Activated CD4-positive, alpha-beta memory T cell treated with anti-CD3 and anti-CD28 coated beads for 36 hours (primary cell): ENCODE measurements at regions not wholly inside any gene's neighbourhood (a gene's known extent, or its start where the extent isn't known, plus 50 kb on each side); places are given as distances from the start of the nearest gene placed in this dataset.
"Not testable (repeated sequence)": the region's sequence is repeated elsewhere in the genome, so short reads cannot be mapped to it uniquely, and the experiment has no call there.

Experiments
- CTCF ChIA-PET: fragments of 350-600 bp; sonication (Branson Sonifier 250); formaldehyde crosslinking; loops from one replicate; lab custom pipeline; 2021; ENCODE audit warnings: antibody characterized with exemption, inconsistent platforms; lab: Charles Lee
- POLR2A ChIA-PET: fragments of 350-600 bp; sonication (Branson Sonifier 250); formaldehyde crosslinking; loops from one replicate; lab custom pipeline; 2021; ENCODE audit warnings: antibody characterized with exemption; lab: Charles Lee
- DNase-seq: peaks from one replicate; pipeline ENCODE4 v3.0.0-alpha.2; 2020
- H3K27ac Mint-ChIP-seq: one replicate; pipeline ENCODE4 v1.8.0; 2021; ENCODE audit warnings: mixed read lengths
- H3K27me3 Mint-ChIP-seq: one replicate; pipeline ENCODE4 v1.8.0; 2021; ENCODE audit warnings: mixed read lengths
- H3K36me3 Mint-ChIP-seq: one replicate; pipeline ENCODE4 v1.8.0; 2021; ENCODE audit warnings: mixed read lengths
- H3K4me1 Mint-ChIP-seq: one replicate; pipeline ENCODE4 v1.8.0; 2021; ENCODE audit warnings: low read depth, mixed read lengths
- H3K4me3 Mint-ChIP-seq: one replicate; pipeline ENCODE4 v1.8.0; 2021; ENCODE audit warnings: mild to moderate bottlenecking, mixed read lengths
- H3K9me3 Mint-ChIP-seq: one replicate; pipeline ENCODE4 v1.8.0; 2021; ENCODE audit warnings: mixed read lengths
- intact Hi-C: fragments of 100-400 bp; cut with micrococcal nuclease; formaldehyde crosslinking; loops from one replicate; pipeline ENCODE4 v1.15.1; 2023

DNA sequence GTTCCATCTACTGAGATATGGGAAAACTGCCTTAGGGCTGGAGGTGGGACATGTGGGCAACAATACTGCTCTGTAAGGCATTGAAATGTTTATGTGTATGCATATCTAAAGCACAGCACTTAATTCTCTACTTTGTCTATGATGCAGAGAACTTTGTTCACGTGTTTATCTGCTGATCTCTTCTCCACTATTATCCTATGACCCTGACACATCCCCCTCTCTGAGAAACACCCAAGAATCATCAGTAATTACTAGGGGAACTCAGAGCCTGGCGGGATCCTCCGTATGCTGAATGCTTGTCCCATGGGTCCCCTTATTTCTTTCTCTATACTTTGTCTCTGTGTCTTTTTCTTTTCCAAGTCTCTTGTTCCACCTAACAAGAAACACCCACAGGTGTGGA is 63.8 kb downstream of the OR4A15 start:
- H3K36me3 Mint-ChIP-seq, intact Hi-C loops, H3K27me3 Mint-ChIP-seq, H3K4me1 Mint-ChIP-seq, H3K4me3 Mint-ChIP-seq, CTCF ChIA-PET, H3K27ac Mint-ChIP-seq, DNase-seq, POLR2A ChIA-PET: not testable (repeated sequence)
- peaks cover 34% of the 10 kb centered on the region for H3K9me3 Mint-ChIP-seq

DNA sequence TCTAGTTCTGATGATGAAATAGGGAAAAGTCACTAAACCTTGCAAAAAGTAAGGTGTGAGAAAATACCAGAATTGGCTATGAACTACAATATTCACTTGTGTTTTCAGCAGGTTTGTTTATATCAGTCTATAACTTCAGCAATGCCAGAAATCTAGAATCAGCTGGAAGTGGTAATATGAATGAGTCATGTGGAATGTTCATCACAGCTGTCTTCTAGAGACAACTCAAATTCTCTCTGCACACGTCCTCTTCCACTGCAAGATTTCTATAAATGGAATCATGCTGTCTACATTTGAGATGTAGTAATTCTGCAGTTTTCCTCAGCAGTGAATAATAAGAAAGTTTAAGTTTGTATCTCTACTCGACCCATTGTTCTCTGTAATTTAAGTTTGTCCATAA is 89.9 kb downstream of the OR4A15 start:
- Mint-ChIP-seq H3K27ac (no peak overlapping the region), H3K4me3 (no peak overlapping the region), H3K27me3 (no peaks in the 10 kb centered on the region), H3K9me3 (peaks cover 10% of the 10 kb centered on the region), H3K36me3 (no peaks in the 10 kb centered on the region), H3K4me1 (no peaks in the 10 kb centered on the region)
- DNase-seq: no peak
- CTCF ChIA-PET: no interaction called here
- intact Hi-C loops: no loop called here
- POLR2A ChIA-PET: no interaction called here

DNA sequence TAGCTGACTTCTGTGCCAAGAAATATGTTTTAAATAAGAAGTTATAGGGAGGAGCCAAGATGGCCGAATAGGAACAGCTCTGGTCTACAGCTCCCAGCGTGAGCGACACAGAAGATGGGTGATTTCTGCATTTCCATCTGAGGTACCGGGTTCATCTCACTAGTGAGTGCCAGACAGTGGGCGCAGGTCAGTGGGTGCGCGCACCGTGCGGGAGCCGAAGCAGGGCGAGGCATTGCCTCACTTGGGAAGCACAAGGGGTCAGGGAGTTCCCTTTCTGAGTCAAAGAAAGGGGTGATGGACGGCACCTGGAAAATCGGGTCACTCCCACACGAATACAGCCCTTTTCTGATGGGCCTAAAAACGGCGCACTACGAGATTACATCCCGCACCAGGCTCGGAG is 92.1 kb downstream of the OR4A15 start:
- H3K36me3 Mint-ChIP-seq, intact Hi-C loops, CTCF ChIA-PET, H3K4me3 Mint-ChIP-seq, H3K27ac Mint-ChIP-seq, H3K27me3 Mint-ChIP-seq, POLR2A ChIA-PET, H3K4me1 Mint-ChIP-seq, DNase-seq: not testable (repeated sequence)
- peaks cover 15% of the 10 kb centered on the region for H3K9me3 Mint-ChIP-seq

DNA sequence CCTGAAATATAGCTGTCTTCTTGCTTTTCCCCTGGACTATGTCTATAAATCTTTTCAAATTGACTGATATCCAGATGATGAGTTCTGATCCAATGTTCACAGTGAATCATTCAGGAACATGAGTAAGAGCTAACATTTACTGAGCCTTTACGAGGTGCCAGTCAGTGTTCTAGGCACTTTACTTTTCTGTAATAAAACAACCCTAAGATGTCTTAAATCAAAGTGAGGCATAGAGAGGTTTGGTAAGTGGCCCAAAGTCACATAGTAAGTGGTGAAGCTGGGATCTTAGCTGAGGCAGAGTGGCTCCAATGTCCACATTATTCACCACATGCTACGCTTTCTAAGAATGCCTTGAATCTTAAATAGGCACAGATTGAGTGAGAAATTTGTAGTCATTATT is 79.9 kb upstream of the OR4C15 start:
- CTCF ChIA-PET: no interaction called here
- intact Hi-C loops: no loop called here
- peaks cover 35% of the 10 kb centered on the region for H3K9me3 Mint-ChIP-seq
- POLR2A ChIA-PET: no interaction called here
- H3K27ac Mint-ChIP-seq: no peak overlapping the region
- no peak overlapping the region for H3K4me3 Mint-ChIP-seq
- no peaks in the 10 kb centered on the region for H3K36me3 Mint-ChIP-seq
- no peaks in the 10 kb centered on the region for H3K4me1 Mint-ChIP-seq
- DNase-seq: no peak
- no peaks in the 10 kb centered on the region for H3K27me3 Mint-ChIP-seq

DNA sequence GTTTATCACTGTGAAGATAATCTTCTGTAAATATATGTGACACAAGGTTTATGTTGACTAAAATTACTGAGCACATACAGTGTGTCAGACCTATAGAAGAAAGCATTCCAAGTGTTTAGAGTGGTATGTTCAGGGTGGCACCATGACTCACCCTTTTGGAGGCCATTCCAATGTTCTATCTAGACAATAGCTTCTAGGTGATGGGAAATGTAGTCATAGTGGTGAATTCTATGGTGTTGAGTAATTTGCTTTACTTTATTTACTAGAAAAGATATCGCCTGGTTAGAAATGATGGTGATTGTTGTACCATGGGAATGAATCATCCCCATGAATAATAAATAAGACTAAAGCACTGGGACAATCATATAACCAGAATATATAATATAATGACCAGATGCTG is 72.9 kb upstream of the OR4C15 start:
- H3K36me3 Mint-ChIP-seq: no peaks in the 10 kb centered on the region
- DNase-seq: no peak
- intact Hi-C loops: no loop called here
- no peak overlapping the region for H3K4me3 Mint-ChIP-seq
- H3K9me3 Mint-ChIP-seq: peaks cover 29% of the 10 kb centered on the region
- H3K4me1 Mint-ChIP-seq: no peaks in the 10 kb centered on the region
- H3K27me3 Mint-ChIP-seq: no peaks in the 10 kb centered on the region
- ChIA-PET POLR2A (no interaction called here), CTCF (no interaction called here)
- H3K27ac Mint-ChIP-seq: no peak overlapping the region

DNA sequence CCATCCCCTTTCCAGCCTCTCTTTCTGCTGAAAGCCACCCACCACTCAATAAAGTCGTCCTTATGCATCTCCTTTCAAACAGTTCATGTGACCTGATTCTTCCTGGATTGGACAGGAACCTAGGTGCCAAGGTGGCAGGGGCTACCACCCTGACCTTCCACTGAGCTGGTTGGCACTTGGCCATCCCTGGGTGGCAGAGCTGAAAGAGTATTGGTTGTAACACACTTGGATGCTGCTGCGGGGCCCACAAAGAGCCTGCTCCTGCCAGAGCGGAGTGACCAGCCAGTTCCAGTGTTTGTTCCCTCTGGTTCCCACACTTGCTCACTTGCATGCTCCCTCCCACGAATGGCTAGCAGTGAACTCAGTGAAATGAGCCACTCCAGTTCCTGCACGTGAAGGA is 57.2 kb upstream of the OR4C15 start:
- ChIA-PET POLR2A (no interaction called here), CTCF (no interaction called here)
- H3K4me1 Mint-ChIP-seq: no peaks in the 10 kb centered on the region
- H3K4me3 Mint-ChIP-seq: no peak overlapping the region
- H3K9me3 Mint-ChIP-seq: peaks cover 59% of the 10 kb centered on the region
- no peaks in the 10 kb centered on the region for H3K27me3 Mint-ChIP-seq
- H3K27ac Mint-ChIP-seq: no peak overlapping the region
- no peaks in the 10 kb centered on the region for H3K36me3 Mint-ChIP-seq
- DNase-seq: no peak
- intact Hi-C loops: no loop called here

DNA sequence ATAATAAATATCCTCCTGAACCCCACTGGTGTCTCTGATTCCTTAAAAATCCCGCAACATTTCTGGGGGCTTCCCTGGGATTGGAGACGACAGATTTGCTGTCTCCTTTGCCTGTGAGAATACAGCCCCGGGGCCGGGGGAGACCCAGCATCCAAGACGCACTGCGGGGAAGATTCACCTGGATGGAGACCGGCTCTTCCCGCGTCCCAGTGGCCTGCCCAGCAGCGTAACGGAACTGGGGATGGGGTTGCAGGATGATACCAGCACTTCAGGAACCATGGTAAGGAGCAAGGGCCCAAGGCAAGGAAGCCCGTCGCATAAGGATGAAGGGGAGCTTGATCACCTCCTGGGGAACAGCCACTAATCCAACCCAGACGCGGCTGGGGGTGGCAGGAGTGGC is 53.3 kb upstream of the OR4C15 start:
- H3K4me3 Mint-ChIP-seq: no peak overlapping the region
- POLR2A ChIA-PET: no interaction called here
- no peaks in the 10 kb centered on the region for H3K4me1 Mint-ChIP-seq
- DNase-seq: no peak
- H3K27me3 Mint-ChIP-seq: no peaks in the 10 kb centered on the region
- peaks cover 57% of the 10 kb centered on the region for H3K9me3 Mint-ChIP-seq
- CTCF ChIA-PET: no interaction called here
- no peak overlapping the region for H3K27ac Mint-ChIP-seq
- H3K36me3 Mint-ChIP-seq: no peaks in the 10 kb centered on the region
- intact Hi-C loops: no loop called here

DNA sequence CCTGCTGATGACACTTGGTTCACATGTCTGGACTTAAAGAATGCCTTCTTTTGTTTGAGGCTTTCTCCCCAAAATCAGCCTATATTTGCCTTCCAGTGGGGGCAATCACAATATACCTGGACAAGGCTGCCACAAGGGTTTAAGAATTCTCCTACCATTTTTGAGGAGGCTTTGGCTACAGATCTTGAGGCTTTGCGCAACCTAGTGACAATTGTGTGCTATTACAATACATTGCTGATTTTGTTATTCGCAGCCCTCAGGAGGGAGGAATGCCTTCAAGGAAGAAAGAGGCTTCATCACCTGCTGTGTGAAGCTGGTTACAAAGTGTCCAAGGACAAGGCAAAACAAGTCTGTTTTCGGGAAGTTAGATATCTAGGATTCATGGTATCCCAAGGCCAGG is 50.8 kb upstream of the OR4C15 start:
- ChIA-PET POLR2A (no interaction called here), CTCF (no interaction called here)
- intact Hi-C loops: no loop called here
- Mint-ChIP-seq H3K36me3 (no peaks in the 10 kb centered on the region), H3K4me1 (no peaks in the 10 kb centered on the region), H3K27ac (no peak overlapping the region), H3K4me3 (no peak overlapping the region), H3K9me3 (peaks cover 41% of the 10 kb centered on the region), H3K27me3 (no peaks in the 10 kb centered on the region)
- DNase-seq: no peak
